ENCODE measurements at regions not wholly inside any gene's neighbourhood (a gene's known extent, or its start where the extent isn't known, plus 50 kb on each side); places are given as distances from the start of the nearest gene placed in this dataset.

DNA sequence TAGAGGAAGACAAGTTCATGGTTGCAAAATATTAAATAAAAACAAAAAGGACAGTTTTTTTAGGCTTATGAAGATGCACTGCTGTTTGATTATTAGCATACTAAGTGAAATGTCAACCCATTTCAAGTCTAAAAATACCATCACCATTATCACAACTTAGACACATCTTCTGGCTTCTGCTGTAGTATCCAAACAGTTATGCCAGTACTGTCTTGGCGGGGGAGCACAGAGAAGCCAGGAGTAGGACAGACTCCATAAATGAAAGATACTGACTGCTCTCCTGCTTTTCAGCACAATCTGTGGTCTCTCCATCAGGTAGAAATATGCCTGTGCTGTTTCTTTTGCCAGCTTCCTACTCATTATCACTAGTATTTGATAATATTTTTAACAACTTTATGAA is 179.2 kb upstream of the DSEL start:
- TF ChIP-seq, protein P1, sequence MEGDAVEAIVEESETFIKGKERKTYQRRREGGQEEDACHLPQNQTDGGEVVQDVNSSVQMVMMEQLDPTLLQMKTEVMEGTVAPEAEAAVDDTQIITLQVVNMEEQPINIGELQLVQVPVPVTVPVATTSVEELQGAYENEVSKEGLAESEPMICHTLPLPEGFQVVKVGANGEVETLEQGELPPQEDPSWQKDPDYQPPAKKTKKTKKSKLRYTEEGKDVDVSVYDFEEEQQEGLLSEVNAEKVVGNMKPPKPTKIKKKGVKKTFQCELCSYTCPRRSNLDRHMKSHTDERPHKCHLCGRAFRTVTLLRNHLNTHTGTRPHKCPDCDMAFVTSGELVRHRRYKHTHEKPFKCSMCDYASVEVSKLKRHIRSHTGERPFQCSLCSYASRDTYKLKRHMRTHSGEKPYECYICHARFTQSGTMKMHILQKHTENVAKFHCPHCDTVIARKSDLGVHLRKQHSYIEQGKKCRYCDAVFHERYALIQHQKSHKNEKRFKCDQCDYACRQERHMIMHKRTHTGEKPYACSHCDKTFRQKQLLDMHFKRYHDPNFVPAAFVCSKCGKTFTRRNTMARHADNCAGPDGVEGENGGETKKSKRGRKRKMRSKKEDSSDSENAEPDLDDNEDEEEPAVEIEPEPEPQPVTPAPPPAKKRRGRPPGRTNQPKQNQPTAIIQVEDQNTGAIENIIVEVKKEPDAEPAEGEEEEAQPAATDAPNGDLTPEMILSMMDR (conservative IDR thresholded peaks at IDR 0.05; ENCODE audit: low read length): no peak
- no peak for TF ChIP-seq EZH2phosphoT487 (IDR thresholded peaks at IDR 0.05; ENCODE audit: borderline replicate concordance)
